Skeletal muscle satellite cell (primary cell): ENCODE measurements at regions not wholly inside any gene's neighbourhood (a gene's known extent, or its start where the extent isn't known, plus 50 kb on each side); places are given as distances from the start of the nearest gene placed in this dataset.
"Not testable (repeated sequence)": the region's sequence is repeated elsewhere in the genome, so short reads cannot be mapped to it uniquely, and the experiment has no call there.

ENCODE experiments used
- H3K27me3 ChIP-seq: 2 replicates; pipeline ENCODE4 v1.7.0; 2013; ENCODE audit warnings: low read length; ENCODE audit not compliant: control insufficient read depth, insufficient read depth
- H3K36me3 ChIP-seq: 2 replicates; pipeline ENCODE4 v1.7.0; 2013; ENCODE audit warnings: mild to moderate bottlenecking, control low read depth, low read length; ENCODE audit not compliant: insufficient read depth
- H3K4me1 ChIP-seq: 2 replicates; pipeline ENCODE4 v1.7.0; 2013; ENCODE audit warnings: low read length; ENCODE audit not compliant: control insufficient read depth, insufficient read depth
- H3K4me2 ChIP-seq: 2 replicates; pipeline ENCODE4 v1.7.0; 2013; ENCODE audit warnings: mild to moderate bottlenecking, low read length
- H3K4me3 ChIP-seq: 2 replicates; pipeline ENCODE4 v1.7.0; 2013; ENCODE audit warnings: low read length
- H3K9ac ChIP-seq: 2 replicates; pipeline ENCODE4 v1.7.0; 2013; ENCODE audit warnings: mild to moderate bottlenecking, low read depth, low read length, moderate library complexity
- H3K9me3 ChIP-seq: replicated peaks from 2 replicates; pipeline ENCODE4 v1.7.0; 2013; ENCODE audit warnings: mild to moderate bottlenecking, control low read depth, low read length

- Histone ChIP-seq H3K4me1 (no peaks in the 10 kb centered on the region), H3K4me3 (no peak overlapping the region), H3K9ac (no peak overlapping the region), H3K27me3 (no peaks in the 10 kb centered on the region), H3K9me3 (no peaks in the 10 kb centered on the region), H3K4me2 (no peak overlapping the region), H3K36me3 (no peaks in the 10 kb centered on the region)
Measured at GRCh38 chr1:30171537-30172298, 551.7 kb downstream of the MATN1 start.

- no peaks in the 10 kb centered on the region for H3K4me1 ChIP-seq
- H3K4me2 ChIP-seq = no peak overlapping the region
- no peaks in the 10 kb centered on the region for H3K27me3 ChIP-seq
- no peaks in the 10 kb centered on the region for H3K9me3 ChIP-seq
- no peak overlapping the region for H3K9ac ChIP-seq
- H3K36me3 ChIP-seq = no peaks in the 10 kb centered on the region
- H3K4me3 ChIP-seq = no peak overlapping the region
Measured at GRCh38 chr1:30169269-30169668, 554.1 kb downstream of the MATN1 start.

GRCh38 chr1:30166174-30166573, 557.2 kb downstream of the MATN1 start:
- Histone ChIP-seq H3K4me1 (no peaks in the 10 kb centered on the region), H3K27me3 (no peaks in the 10 kb centered on the region), H3K4me2 (no peak overlapping the region), H3K4me3 (no peak overlapping the region), H3K36me3 (no peaks in the 10 kb centered on the region), H3K9me3 (no peaks in the 10 kb centered on the region), H3K9ac (no peak overlapping the region)

GRCh38 chr1:30165116-30165515, 558.3 kb downstream of the MATN1 start:
- Histone ChIP-seq H3K36me3 (no peaks in the 10 kb centered on the region), H3K9me3 (no peaks in the 10 kb centered on the region), H3K4me1 (no peaks in the 10 kb centered on the region), H3K4me2 (no peak overlapping the region), H3K9ac (no peak overlapping the region), H3K27me3 (no peaks in the 10 kb centered on the region), H3K4me3 (no peak overlapping the region)

GRCh38 chr1:30164693-30165092, 558.7 kb downstream of the MATN1 start:
- H3K4me3 ChIP-seq = no peak overlapping the region
- no peak overlapping the region for H3K4me2 ChIP-seq
- H3K36me3 ChIP-seq = no peaks in the 10 kb centered on the region
- no peak overlapping the region for H3K9ac ChIP-seq
- H3K9me3 ChIP-seq = no peaks in the 10 kb centered on the region
- H3K27me3 ChIP-seq = no peaks in the 10 kb centered on the region
- no peaks in the 10 kb centered on the region for H3K4me1 ChIP-seq

GRCh38 chr1:30162565-30162964, 560.8 kb downstream of the MATN1 start:
- Histone ChIP-seq H3K4me3 (no peak overlapping the region), H3K9me3 (no peaks in the 10 kb centered on the region), H3K36me3 (no peaks in the 10 kb centered on the region), H3K4me2 (no peak overlapping the region), H3K9ac (no peak overlapping the region), H3K4me1 (no peaks in the 10 kb centered on the region), H3K27me3 (no peaks in the 10 kb centered on the region)

GRCh38 chr1:30161953-30162352, 561.4 kb downstream of the MATN1 start:
- H3K36me3 ChIP-seq = no peaks in the 10 kb centered on the region
- no peak overlapping the region for H3K9ac ChIP-seq
- H3K4me3 ChIP-seq = no peak overlapping the region
- H3K4me2 ChIP-seq = no peak overlapping the region
- H3K27me3 ChIP-seq = no peaks in the 10 kb centered on the region
- H3K4me1 ChIP-seq = no peaks in the 10 kb centered on the region
- H3K9me3 ChIP-seq = no peaks in the 10 kb centered on the region

- Histone ChIP-seq H3K9ac (no peak overlapping the region), H3K4me3 (no peak overlapping the region), H3K36me3 (no peaks in the 10 kb centered on the region), H3K27me3 (no peaks in the 10 kb centered on the region), H3K4me2 (no peak overlapping the region), H3K9me3 (no peaks in the 10 kb centered on the region), H3K4me1 (no peaks in the 10 kb centered on the region)
Measured at GRCh38 chr1:30160999-30161689, 562.2 kb downstream of the MATN1 start.

- Histone ChIP-seq H3K4me1 (no peaks in the 10 kb centered on the region), H3K36me3 (no peaks in the 10 kb centered on the region), H3K9ac (no peak overlapping the region), H3K9me3 (no peaks in the 10 kb centered on the region), H3K4me2 (no peak overlapping the region), H3K27me3 (no peaks in the 10 kb centered on the region), H3K4me3 (no peak overlapping the region)
Measured at GRCh38 chr1:30159015-30159414, 564.4 kb downstream of the MATN1 start.

- H3K4me3 ChIP-seq, H3K9ac ChIP-seq, H3K36me3 ChIP-seq, H3K9me3 ChIP-seq, H3K4me2 ChIP-seq, H3K4me1 ChIP-seq, H3K27me3 ChIP-seq: not testable (repeated sequence)
Measured at GRCh38 chr1:30155698-30156097, 567.7 kb downstream of the MATN1 start.

- H3K9me3 ChIP-seq, H3K4me3 ChIP-seq: not testable (repeated sequence)
Measured at GRCh38 chr1:30155253-30155652, 568.1 kb downstream of the MATN1 start.

More at GRCh38 chr1:30155253-30155652, 568.1 kb downstream of the MATN1 start:
- not testable (repeated sequence) for H3K4me2 ChIP-seq, H3K36me3 ChIP-seq, H3K4me1 ChIP-seq, H3K9ac ChIP-seq, H3K27me3 ChIP-seq
